ENCODE measurements at regions not wholly inside any gene's neighbourhood (a gene's known extent, or its start where the extent isn't known, plus 50 kb on each side); places are given as distances from the start of the nearest gene placed in this dataset.

DNA sequence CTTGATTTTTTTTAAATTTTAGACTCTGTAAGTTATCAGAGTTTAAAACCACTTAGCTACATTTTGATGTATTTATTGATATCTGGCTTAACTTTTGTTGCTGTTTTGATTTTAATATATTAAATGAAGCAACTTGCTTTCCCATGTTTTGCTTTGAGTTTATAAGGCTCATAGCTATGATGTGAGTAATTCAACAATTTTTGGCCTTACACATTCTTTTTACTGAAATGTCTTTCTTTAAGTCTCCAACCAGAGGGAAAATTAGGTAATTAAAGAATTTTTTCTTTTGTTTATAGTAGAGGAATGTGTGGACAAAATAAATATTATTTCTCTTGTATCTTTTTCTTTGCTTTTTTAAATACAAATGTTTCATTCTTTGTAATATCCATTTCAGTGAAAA lies 258.3 kb upstream of the ADAMTS5 start:
- H3K27ac ChIP-seq, result no peak overlapping the region
- H3K36me3 ChIP-seq, result no peaks in the 10 kb centered on the region
- H3K27me3 ChIP-seq, result no peaks in the 10 kb centered on the region
- intact Hi-C loops (cut with DNase I), result no loop called here
- peaks cover 0 to 2% of the 10 kb centered on the region in 2 donors for H3K9me3 ChIP-seq
- H3K4me3 ChIP-seq, result no peak overlapping the region
- ATAC-seq (no peak), DNase-seq (no peak)
- TF ChIP-seq, protein P1, sequence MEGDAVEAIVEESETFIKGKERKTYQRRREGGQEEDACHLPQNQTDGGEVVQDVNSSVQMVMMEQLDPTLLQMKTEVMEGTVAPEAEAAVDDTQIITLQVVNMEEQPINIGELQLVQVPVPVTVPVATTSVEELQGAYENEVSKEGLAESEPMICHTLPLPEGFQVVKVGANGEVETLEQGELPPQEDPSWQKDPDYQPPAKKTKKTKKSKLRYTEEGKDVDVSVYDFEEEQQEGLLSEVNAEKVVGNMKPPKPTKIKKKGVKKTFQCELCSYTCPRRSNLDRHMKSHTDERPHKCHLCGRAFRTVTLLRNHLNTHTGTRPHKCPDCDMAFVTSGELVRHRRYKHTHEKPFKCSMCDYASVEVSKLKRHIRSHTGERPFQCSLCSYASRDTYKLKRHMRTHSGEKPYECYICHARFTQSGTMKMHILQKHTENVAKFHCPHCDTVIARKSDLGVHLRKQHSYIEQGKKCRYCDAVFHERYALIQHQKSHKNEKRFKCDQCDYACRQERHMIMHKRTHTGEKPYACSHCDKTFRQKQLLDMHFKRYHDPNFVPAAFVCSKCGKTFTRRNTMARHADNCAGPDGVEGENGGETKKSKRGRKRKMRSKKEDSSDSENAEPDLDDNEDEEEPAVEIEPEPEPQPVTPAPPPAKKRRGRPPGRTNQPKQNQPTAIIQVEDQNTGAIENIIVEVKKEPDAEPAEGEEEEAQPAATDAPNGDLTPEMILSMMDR (IDR thresholded peaks at IDR 0.05), result no peak
- no peaks in the 10 kb centered on the region for H3K4me1 ChIP-seq

DNA sequence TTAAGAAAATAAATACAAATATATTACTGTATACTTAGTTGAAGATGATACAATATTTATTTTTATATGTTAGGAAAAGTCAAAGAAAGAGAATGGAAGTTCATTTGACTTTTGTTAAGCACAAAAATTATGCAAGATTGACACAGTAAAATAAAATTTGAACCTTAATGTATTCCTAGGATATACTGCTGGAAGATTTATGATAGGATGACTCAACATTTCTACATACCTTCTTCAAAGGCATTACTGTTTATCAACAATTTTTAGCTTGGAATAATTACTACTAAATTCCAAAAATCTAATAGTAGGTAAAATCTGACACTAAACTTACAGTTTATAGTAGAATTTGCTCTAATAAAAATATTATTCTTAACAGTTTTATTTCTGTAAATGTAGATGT lies 257.3 kb upstream of the ADAMTS5 start:
- Histone ChIP-seq H3K27me3 (no peaks in the 10 kb centered on the region), H3K9me3 (peaks cover 0 to 2% of the 10 kb centered on the region in 2 donors), H3K36me3 (no peaks in the 10 kb centered on the region), H3K4me3 (no peak overlapping the region), H3K4me1 (no peaks in the 10 kb centered on the region), H3K27ac (no peak overlapping the region)
- TF ChIP-seq, protein P1 (IDR thresholded peaks at IDR 0.05), result no peak
- no peak for DNase-seq
- intact Hi-C loops (cut with DNase I), result no loop called here
- ATAC-seq, result no peak

DNA sequence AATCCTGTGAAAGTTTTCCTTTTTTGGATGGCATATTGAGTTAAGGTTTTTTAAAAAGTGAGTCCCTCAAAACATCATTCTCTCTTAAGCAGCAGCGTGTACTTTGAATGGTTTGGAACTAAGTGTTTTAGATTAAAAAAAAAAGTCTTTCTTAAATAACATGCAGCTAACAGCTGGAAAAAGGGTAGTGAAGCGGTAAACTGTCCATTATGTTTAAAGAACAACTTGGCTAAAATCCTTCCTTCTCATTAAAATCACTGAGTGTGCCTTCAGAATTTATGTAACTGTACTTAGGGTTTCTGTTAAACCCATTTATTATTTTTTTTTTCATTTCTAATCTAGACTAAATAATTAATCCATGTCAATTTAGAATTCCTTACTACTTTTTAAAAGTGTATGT lies 254.2 kb upstream of the ADAMTS5 start:
- ATAC-seq (no peak), DNase-seq (no peak)
- Histone ChIP-seq H3K4me3 (no peak overlapping the region), H3K27me3 (no peaks in the 10 kb centered on the region), H3K9me3 (peaks cover 0 to 2% of the 10 kb centered on the region in 2 donors), H3K27ac (no peak overlapping the region), H3K36me3 (no peaks in the 10 kb centered on the region), H3K4me1 (no peaks in the 10 kb centered on the region)
- intact Hi-C loops (cut with DNase I), result no loop called here
- TF ChIP-seq, protein P1 (IDR thresholded peaks at IDR 0.05), result no peak

DNA sequence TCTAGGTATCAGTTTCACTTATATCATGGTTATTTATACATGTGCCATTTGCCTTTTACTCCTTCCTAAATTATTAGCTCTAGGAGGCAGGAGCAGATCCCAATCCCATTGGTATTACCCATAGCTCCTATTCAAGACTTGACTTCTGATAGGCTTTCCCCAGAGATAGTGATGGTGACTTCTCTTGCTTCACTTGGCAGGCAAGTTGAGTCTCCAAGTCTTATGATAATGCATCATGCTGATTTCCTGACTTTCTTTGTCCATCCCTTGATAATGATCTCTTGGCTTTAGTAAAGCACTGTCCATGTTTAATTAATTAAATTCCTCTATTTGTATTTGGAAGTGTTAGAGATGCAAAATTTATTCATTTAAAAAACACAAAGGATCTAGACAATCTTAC lies 253.5 kb upstream of the ADAMTS5 start:
- DNase-seq (no peak), ATAC-seq (no peak)
- TF ChIP-seq, protein P1 (IDR thresholded peaks at IDR 0.05), result no peak
- Histone ChIP-seq H3K9me3 (peaks cover 0 to 2% of the 10 kb centered on the region in 2 donors), H3K4me1 (no peaks in the 10 kb centered on the region), H3K36me3 (no peaks in the 10 kb centered on the region), H3K27me3 (no peaks in the 10 kb centered on the region), H3K4me3 (no peak overlapping the region), H3K27ac (no peak overlapping the region)
- intact Hi-C loops (cut with DNase I), result no loop called here

DNA sequence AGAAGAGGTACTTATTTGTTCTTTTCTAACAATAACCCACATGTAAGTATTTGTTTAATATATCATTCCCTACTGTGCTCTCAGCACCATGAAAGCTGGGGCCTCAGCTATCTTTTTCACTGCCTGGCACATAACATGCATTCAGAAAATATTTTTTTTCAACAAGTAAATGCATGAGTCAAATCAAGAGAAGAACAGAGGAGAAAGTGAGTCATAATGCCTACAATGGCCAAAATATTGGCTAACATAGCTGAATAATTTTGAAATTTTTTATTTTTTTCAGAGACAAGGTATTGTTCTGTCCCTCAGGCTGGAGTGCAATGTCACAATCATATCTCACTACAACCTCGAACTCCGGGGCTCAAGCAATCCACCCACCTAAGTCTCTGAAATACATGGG lies 252.2 kb upstream of the ADAMTS5 start:
- ATAC-seq (no peak), DNase-seq (no peak)
- intact Hi-C loops (cut with DNase I), result no loop called here
- H3K36me3 ChIP-seq, result no peaks in the 10 kb centered on the region
- TF ChIP-seq, protein P1 (IDR thresholded peaks at IDR 0.05), result no peak
- H3K9me3 ChIP-seq, result peaks cover 0 to 2% of the 10 kb centered on the region in 2 donors
- no peak overlapping the region for H3K4me3 ChIP-seq
- H3K27me3 ChIP-seq, result no peaks in the 10 kb centered on the region
- no peak overlapping the region for H3K27ac ChIP-seq
- H3K4me1 ChIP-seq, result no peaks in the 10 kb centered on the region

Data from left lung (tissue), 4 donors.